Lower leg skin (tissue), 3 donors: ENCODE measurements at regions not wholly inside any gene's neighbourhood (a gene's known extent, or its start where the extent isn't known, plus 50 kb on each side); places are given as distances from the start of the nearest gene placed in this dataset.

Experiments
- POLR2A ChIP-seq, 2 donors: fragments of 450-650 bp; IDR thresholded peaks; one replicate each; pipeline ENCODE4 v1.6.1; 2016 to 2017; ENCODE audit warnings: antibody characterized with exemption in 2 of 2, mild to moderate bottlenecking in 1 of 2, moderate library complexity in 1 of 2
- TF ChIP-seq, protein P1 (sequence below), 3 donors: fragments of 450-650 bp; IDR thresholded peaks; one replicate each; pipeline ENCODE4 v1.5.1; 2016; ENCODE audit warnings: antibody characterized with exemption in 3 of 3, mild to moderate bottlenecking in 3 of 3, moderate library complexity in 2 of 3

DNA sequence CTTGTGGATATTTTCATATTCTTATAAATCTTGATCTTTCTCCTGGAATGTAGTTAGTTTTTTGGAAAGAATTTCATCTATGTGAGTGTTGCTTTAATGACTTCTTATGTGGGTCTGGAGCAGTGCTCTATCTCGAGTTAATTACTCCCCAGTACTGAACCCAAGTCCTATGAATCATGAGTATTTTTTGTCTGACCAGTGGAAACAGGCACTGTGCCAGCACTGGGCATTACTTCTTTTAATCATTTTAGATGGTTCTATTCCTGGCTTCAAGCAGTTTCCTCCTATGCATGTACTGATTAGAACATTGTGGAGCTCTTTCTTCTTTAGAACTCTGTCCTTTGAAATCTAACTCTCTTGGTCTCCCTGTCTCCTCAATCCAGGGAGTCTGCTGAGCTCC is 466.3 kb downstream of the PCDH17 start:
- TF ChIP-seq POLR2A (IDR thresholded peaks at IDR 0.05) = no peak
- TF ChIP-seq, protein P1, sequence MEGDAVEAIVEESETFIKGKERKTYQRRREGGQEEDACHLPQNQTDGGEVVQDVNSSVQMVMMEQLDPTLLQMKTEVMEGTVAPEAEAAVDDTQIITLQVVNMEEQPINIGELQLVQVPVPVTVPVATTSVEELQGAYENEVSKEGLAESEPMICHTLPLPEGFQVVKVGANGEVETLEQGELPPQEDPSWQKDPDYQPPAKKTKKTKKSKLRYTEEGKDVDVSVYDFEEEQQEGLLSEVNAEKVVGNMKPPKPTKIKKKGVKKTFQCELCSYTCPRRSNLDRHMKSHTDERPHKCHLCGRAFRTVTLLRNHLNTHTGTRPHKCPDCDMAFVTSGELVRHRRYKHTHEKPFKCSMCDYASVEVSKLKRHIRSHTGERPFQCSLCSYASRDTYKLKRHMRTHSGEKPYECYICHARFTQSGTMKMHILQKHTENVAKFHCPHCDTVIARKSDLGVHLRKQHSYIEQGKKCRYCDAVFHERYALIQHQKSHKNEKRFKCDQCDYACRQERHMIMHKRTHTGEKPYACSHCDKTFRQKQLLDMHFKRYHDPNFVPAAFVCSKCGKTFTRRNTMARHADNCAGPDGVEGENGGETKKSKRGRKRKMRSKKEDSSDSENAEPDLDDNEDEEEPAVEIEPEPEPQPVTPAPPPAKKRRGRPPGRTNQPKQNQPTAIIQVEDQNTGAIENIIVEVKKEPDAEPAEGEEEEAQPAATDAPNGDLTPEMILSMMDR (IDR thresholded peaks at IDR 0.05) = no peak
